ENCODE measurements at regions not wholly inside any gene's neighbourhood (a gene's known extent, or its start where the extent isn't known, plus 50 kb on each side); places are given as distances from the start of the nearest gene placed in this dataset.

GRCh38 chr14:104249706-104250105, 111.3 kb downstream of the KIF26A start:
- no peaks in the 10 kb centered on the region for H4K20me1 ChIP-seq (replicated peaks; ENCODE audit: insufficient read depth)
- no peaks in the 10 kb centered on the region for H3K27me3 ChIP-seq (ENCODE audit: insufficient read depth)
- no peaks in the 10 kb centered on the region for H3K79me2 ChIP-seq (replicated peaks; ENCODE audit: insufficient read depth)
- H3K27ac Mint-ChIP-seq, result no peak overlapping the region
- no peak overlapping the region for H3K4me2 ChIP-seq
- H3K36me3 Mint-ChIP-seq (ENCODE audit: low read depth), result no peaks in the 10 kb centered on the region
- ATAC-seq, result no peak
- peaks cover 17% of the 10 kb centered on the region for H3K9me3 Mint-ChIP-seq
- H3K27me3 Mint-ChIP-seq (ENCODE audit: insufficient read depth, low read depth, poor library complexity), result peaks cover 6% of the 10 kb centered on the region
- no peaks in the 10 kb centered on the region; the same call in 2 of the 3 replicates for H3K4me1 Mint-ChIP-seq
- no peak overlapping the region for H3K4me3 Mint-ChIP-seq
- TF ChIP-seq EZH2phosphoT487 (IDR thresholded peaks at IDR 0.05; ENCODE audit: unreplicated experiment), result no peak
- no peak for TF ChIP-seq CTCF (conservative IDR thresholded peaks at IDR 0.05; ENCODE audit: low read depth in 2 of 2)
- no peak for TF ChIP-seq POLR2AphosphoS5 (IDR thresholded peaks at IDR 0.05; ENCODE audit: low read depth)
- TF ChIP-seq ZNF462 (CRISPR knock-in tag; IDR thresholded peaks at IDR 0.05), result no peak
- no peak for TF ChIP-seq EZH2 (IDR thresholded peaks at IDR 0.05; ENCODE audit: low read depth, unreplicated experiment)
- TF ChIP-seq CREB1 (CRISPR knock-in tag; IDR thresholded peaks at IDR 0.05; ENCODE audit: low read depth), result no peak
- no peak for TF ChIP-seq REST (IDR thresholded peaks at IDR 0.05; ENCODE audit: unreplicated experiment)
- no peak for TF ChIP-seq JUNB (IDR thresholded peaks at IDR 0.05; ENCODE audit: unreplicated experiment)
- no peak for TF ChIP-seq ZNF331 (CRISPR knock-in tag; IDR thresholded peaks at IDR 0.05; ENCODE audit: low read depth)
- no peak for TF ChIP-seq STAT1 (IDR thresholded peaks at IDR 0.05; ENCODE audit: unreplicated experiment)
- TF ChIP-seq NANOG (IDR thresholded peaks at IDR 0.05; ENCODE audit: borderline replicate concordance), result no peak
- H3K4me1 ChIP-seq (ENCODE audit: insufficient read depth), result no peaks in the 10 kb centered on the region
- no peaks in the 10 kb centered on the region for H3F3A ChIP-seq (replicated peaks; ENCODE audit: low read depth)
- no peak for DNase-seq (ENCODE audit: low spot score)
- H3K27ac ChIP-seq (ENCODE audit: low read depth), result no peak overlapping the region
- no peaks in the 10 kb centered on the region for H3K36me3 ChIP-seq (ENCODE audit: insufficient read depth)
- no peak overlapping the region for H3K4me3 ChIP-seq
- H3K9me2 ChIP-seq (ENCODE audit: insufficient read depth), result no peaks in the 10 kb centered on the region
- no peak overlapping the region for H2AFZ ChIP-seq

Data from GM23338 (cell line).